Endothelial cell of umbilical vein (primary cell): ENCODE measurements at regions not wholly inside any gene's neighbourhood (a gene's known extent, or its start where the extent isn't known, plus 50 kb on each side); places are given as distances from the start of the nearest gene placed in this dataset.

Experiments used
- CTCF ChIP-seq, 2 donors: IDR thresholded peaks; 1 replicate in 1 of 2; 2 replicates in 1 of 2; pipeline ENCODE4 v1.5.1; 2011; ENCODE audit warnings: low read length in 2 of 2, mild to moderate bottlenecking in 2 of 2, moderate library complexity in 2 of 2, control low read depth in 1 of 2, inconsistent platforms in 1 of 2, low read depth in 1 of 2; ENCODE audit not compliant: insufficient read depth in 1 of 2; ENCODE audit errors: extremely low read depth in 1 of 2
- EZH2 ChIP-seq: IDR thresholded peaks from 2 replicates; pipeline ENCODE4 v1.6.1; 2012; ENCODE audit warnings: borderline replicate concordance, low read depth, mild to moderate bottlenecking, moderate library complexity, low read length, inconsistent platforms; ENCODE audit not compliant: severe bottlenecking
- JUN ChIP-seq: IDR thresholded peaks from 2 replicates; pipeline ENCODE4 v1.6.1; 2011; ENCODE audit warnings: borderline replicate concordance, low read depth; ENCODE audit not compliant: insufficient read length, insufficient read depth
- POLR2A ChIP-seq: IDR thresholded peaks from 2 replicates; pipeline ENCODE4 v1.6.1; 2012; ENCODE audit warnings: low read depth, mild to moderate bottlenecking, control low read depth, low read length
- POLR2AphosphoS5 ChIP-seq: IDR thresholded peaks from 2 replicates; pipeline ENCODE4 v1.6.1; 2012; ENCODE audit warnings: low read depth, mild to moderate bottlenecking, control low read depth, low read length, moderate library complexity; ENCODE audit not compliant: insufficient read depth

DNA sequence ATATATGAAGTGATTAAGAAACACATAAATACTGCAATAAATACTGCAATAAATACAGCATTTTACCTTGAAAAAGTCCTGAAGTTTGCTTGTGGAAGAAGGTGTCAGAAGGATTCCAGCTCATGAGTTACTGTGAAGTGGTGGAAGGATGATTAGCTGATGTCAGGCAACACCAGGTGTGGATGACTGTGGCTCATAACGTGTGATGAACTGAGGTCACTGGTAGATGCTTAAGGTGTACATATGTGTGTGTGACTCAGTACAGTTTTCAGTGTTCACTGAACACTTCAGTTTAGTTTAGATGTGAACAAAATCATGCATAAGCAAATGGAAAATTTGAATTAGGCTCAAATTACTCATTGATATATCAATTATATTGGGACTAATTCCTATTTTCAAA lies 1045.0 kb downstream of the NTRK3 start:
- TF ChIP-seq EZH2 (no peak), POLR2A (no peak), CTCF (IDR thresholded peaks at IDR 0.05; ENCODE audit: extremely low read depth in 1 of 2, insufficient read depth in 1 of 2, low read depth in 1 of 2, low read length in 2 of 2) (no peak), POLR2AphosphoS5 (no peak), JUN (no peak)
